ENCODE measurements at regions not wholly inside any gene's neighbourhood (a gene's known extent, or its start where the extent isn't known, plus 50 kb on each side); places are given as distances from the start of the nearest gene placed in this dataset.

DNA sequence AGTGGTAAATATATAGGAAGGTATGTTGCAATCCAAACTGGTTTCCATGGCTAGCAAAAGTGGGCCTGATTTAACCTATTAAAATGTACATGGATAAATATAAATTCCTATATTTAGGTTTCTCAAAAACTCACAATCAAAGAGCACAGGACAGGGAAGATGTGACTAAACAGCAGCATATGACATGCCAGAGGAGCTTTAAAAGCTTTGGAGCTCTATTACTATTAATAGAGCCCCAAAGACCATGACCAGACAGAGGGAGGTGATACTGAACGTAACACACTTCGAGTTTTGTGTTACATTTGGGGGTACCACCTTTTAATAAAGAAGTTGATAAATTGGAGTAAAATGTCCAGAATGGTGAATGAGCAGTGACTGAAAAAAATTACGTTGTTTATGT, 179.5 kb upstream of the SLC14A2 start:
- TF ChIP-seq, protein P1, sequence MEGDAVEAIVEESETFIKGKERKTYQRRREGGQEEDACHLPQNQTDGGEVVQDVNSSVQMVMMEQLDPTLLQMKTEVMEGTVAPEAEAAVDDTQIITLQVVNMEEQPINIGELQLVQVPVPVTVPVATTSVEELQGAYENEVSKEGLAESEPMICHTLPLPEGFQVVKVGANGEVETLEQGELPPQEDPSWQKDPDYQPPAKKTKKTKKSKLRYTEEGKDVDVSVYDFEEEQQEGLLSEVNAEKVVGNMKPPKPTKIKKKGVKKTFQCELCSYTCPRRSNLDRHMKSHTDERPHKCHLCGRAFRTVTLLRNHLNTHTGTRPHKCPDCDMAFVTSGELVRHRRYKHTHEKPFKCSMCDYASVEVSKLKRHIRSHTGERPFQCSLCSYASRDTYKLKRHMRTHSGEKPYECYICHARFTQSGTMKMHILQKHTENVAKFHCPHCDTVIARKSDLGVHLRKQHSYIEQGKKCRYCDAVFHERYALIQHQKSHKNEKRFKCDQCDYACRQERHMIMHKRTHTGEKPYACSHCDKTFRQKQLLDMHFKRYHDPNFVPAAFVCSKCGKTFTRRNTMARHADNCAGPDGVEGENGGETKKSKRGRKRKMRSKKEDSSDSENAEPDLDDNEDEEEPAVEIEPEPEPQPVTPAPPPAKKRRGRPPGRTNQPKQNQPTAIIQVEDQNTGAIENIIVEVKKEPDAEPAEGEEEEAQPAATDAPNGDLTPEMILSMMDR (IDR thresholded peaks at IDR 0.05; ENCODE audit: extremely low read depth in 1 of 2, insufficient read depth in 1 of 2, low read depth in 1 of 2, low read length in 2 of 2): no peak
- TF ChIP-seq, protein P2, sequence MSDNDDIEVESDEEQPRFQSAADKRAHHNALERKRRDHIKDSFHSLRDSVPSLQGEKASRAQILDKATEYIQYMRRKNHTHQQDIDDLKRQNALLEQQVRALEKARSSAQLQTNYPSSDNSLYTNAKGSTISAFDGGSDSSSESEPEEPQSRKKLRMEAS (IDR thresholded peaks at IDR 0.05; ENCODE audit: insufficient read depth, insufficient read length): no peak
- TF ChIP-seq POLR2A (IDR thresholded peaks at IDR 0.05; ENCODE audit: low read depth, low read length): no peak
- no peak for TF ChIP-seq EZH2 (IDR thresholded peaks at IDR 0.05; ENCODE audit: borderline replicate concordance, low read depth, low read length, severe bottlenecking)
- no peak for TF ChIP-seq JUN (IDR thresholded peaks at IDR 0.05; ENCODE audit: borderline replicate concordance, insufficient read depth, insufficient read length, low read depth)
- TF ChIP-seq MYC (IDR thresholded peaks at IDR 0.05; ENCODE audit: low read depth, low read length): no peak
- no peak for TF ChIP-seq POLR2AphosphoS5 (IDR thresholded peaks at IDR 0.05; ENCODE audit: insufficient read depth, low read depth, low read length)
- TF ChIP-seq GATA2 (IDR thresholded peaks at IDR 0.05; ENCODE audit: insufficient read depth, insufficient read length, low read depth, low read length): no peak
- TF ChIP-seq FOS (IDR thresholded peaks at IDR 0.05; ENCODE audit: borderline replicate concordance, insufficient read depth, low read length): no peak

Measured in endothelial cell of umbilical vein (primary cell).